Psoas muscle (tissue), 7 donors: ENCODE measurements at regions not wholly inside any gene's neighbourhood (a gene's known extent, or its start where the extent isn't known, plus 50 kb on each side); places are given as distances from the start of the nearest gene placed in this dataset.
A peak's percentile ranks its signal among the peaks of the same experiment; 100 is the strongest.

Experiments
- ATAC-seq, 4 donors: fragments of 200-7000 bp; cut with Tn5 transposase; one replicate each; pipeline ENCODE4 v1.9.1; 2020; ENCODE audit warnings: moderate library complexity in 3 of 4, mild to moderate bottlenecking in 2 of 4
- DNase-seq, 2 donors: peaks; one replicate each; pipeline ENCODE4 v3.0.0-alpha.2; 2020
- H3K27ac ChIP-seq: fragments of 200-600 bp; one replicate; pipeline ENCODE4 v1.8.0; 2022
- H3K27me3 ChIP-seq, 3 donors: fragments of 200-600 bp in 1 of 3; one replicate each; pipeline versions ENCODE4 v1.6.1 to v1.8.0; 2013 to 2022; ENCODE audit warnings: low read length in 2 of 3, mild to moderate bottlenecking in 2 of 3, moderate library complexity in 1 of 3; ENCODE audit not compliant: insufficient read depth in 3 of 3
- H3K36me3 ChIP-seq, 2 donors: fragments of 200-600 bp in 1 of 2; one replicate each; pipeline versions ENCODE4 v1.6.1 to v1.8.0; 2013 to 2022; ENCODE audit warnings: low read depth in 1 of 2, mild to moderate bottlenecking in 1 of 2, moderate library complexity in 1 of 2; ENCODE audit not compliant: insufficient read depth in 1 of 2
- H3K4me1 ChIP-seq: fragments of 200-600 bp; one replicate; pipeline ENCODE4 v1.8.0; 2022
- H3K4me3 ChIP-seq: fragments of 200-600 bp; one replicate; pipeline ENCODE4 v1.8.0; 2022; ENCODE audit warnings: mild to moderate bottlenecking
- H3K9me3 ChIP-seq: fragments of 200-600 bp; one replicate; pipeline ENCODE4 v1.8.0; 2022
- CTCF ChIP-seq: fragments of 200-600 bp; IDR thresholded peaks from one replicate; pipeline ENCODE4 v1.8.0; 2022; ENCODE audit warnings: antibody characterized with exemption
- WGBS, 3 donors: extraction: QIAGEN DNeasy Blood & Tissue Kit; methylation state at CpG; one replicate each; pipeline versions ENCODE4 v1.1.6 to v1.1.7; 2013; 5-methylcytosine and 5-hydroxymethylcytosine counted together
- intact Hi-C, 2 donors: fragments of 100-400 bp; cut with DNase I; formaldehyde crosslinking; loops; one replicate each; pipeline versions ENCODE4 v1.11.0 to v1.14.2; 2022
- donor health status: healthy with polysubstance abuse.
- donor health status: DM: no; HTN: no; CAD: no; lungs with moderate emphysema.
- donor health status: Bipolar disorder and iron deficiency.
- donor health status: healthy.
- donor health status: DM: yes; HTN: yes; CAD: no.
- donor health status: DM: no; HTN: no; CAD: no.
- donor health status: DM: yes; HTN: yes; CAD: no.

- DNase-seq (no peak), ATAC-seq (no peak)
Observed at GRCh38 chr1:81424816-81425215, 375.9 kb upstream of the ADGRL2 start.

GRCh38 chr1:81424061-81424460 is 376.7 kb upstream of the ADGRL2 start:
- intact Hi-C loops = no loop called here
- ATAC-seq (no peak), DNase-seq (no peak)
- H3K4me3 ChIP-seq = no peak overlapping the region
- H3K36me3 ChIP-seq = no peaks in the 10 kb centered on the region
- TF ChIP-seq CTCF = no peak
- H3K27ac ChIP-seq = no peak overlapping the region
- H3K4me1 ChIP-seq = no peaks in the 10 kb centered on the region
- H3K9me3 ChIP-seq = no peaks in the 10 kb centered on the region
- 13 to 18% (median 16%) methylated on average over 5 of the region's 5 CpGs for WGBS, 3 donors
- H3K27me3 ChIP-seq = no peaks in the 10 kb centered on the region

More at GRCh38 chr1:81424816-81425215, 375.9 kb upstream of the ADGRL2 start:
- Histone ChIP-seq H3K9me3 (no peaks in the 10 kb centered on the region), H3K27me3 (no peaks in the 10 kb centered on the region), H3K4me1 (no peaks in the 10 kb centered on the region), H3K36me3 (no peaks in the 10 kb centered on the region), H3K4me3 (no peak overlapping the region), H3K27ac (no peak overlapping the region)
- WGBS, 3 donors = 85 to 96% (median 90%) methylated on average over 2 of the region's 2 CpGs
- intact Hi-C loops = no loop called here
- TF ChIP-seq CTCF = no peak

GRCh38 chr1:81420760-81421159 is 380.0 kb upstream of the ADGRL2 start:
- WGBS, 3 donors = 74 to 77% (median 77%) methylated on average over 2 of the region's 2 CpGs
- TF ChIP-seq CTCF = no peak
- Histone ChIP-seq H3K4me3 (no peak overlapping the region), H3K4me1 (no peaks in the 10 kb centered on the region), H3K27ac (no peak overlapping the region), H3K9me3 (no peaks in the 10 kb centered on the region), H3K36me3 (no peaks in the 10 kb centered on the region), H3K27me3 (no peaks in the 10 kb centered on the region)
- ATAC-seq (no peak), DNase-seq (no peak)
- intact Hi-C loops = no loop called here

- no peaks in the 10 kb centered on the region for H3K4me1 ChIP-seq
- DNase-seq (peak; percentile 58 to 75), ATAC-seq (peak in 3 of 4 donors; percentile 75 to 84 (median 82))
- H3K9me3 ChIP-seq = no peaks in the 10 kb centered on the region
- intact Hi-C loops = no loop called here
- H3K27ac ChIP-seq = no peak overlapping the region
- H3K27me3 ChIP-seq = no peaks in the 10 kb centered on the region
- H3K4me3 ChIP-seq = no peak overlapping the region
- TF ChIP-seq CTCF = peak; percentile 54
- no peaks in the 10 kb centered on the region for H3K36me3 ChIP-seq
- 19 to 24% (median 22%) methylated on average over 10 of the region's 10 CpGs for whole genome bisulfite sequencing, 3 donors
Observed at GRCh38 chr1:81414488-81415015, 386.2 kb upstream of the ADGRL2 start.

GRCh38 chr1:81412954-81413353 is 387.8 kb upstream of the ADGRL2 start:
- Histone ChIP-seq H3K36me3 (no peaks in the 10 kb centered on the region), H3K9me3 (no peaks in the 10 kb centered on the region), H3K27me3 (no peaks in the 10 kb centered on the region), H3K27ac (no peak overlapping the region), H3K4me3 (no peak overlapping the region), H3K4me1 (no peaks in the 10 kb centered on the region)
- intact Hi-C loops = no loop called here
- WGBS, 3 donors = 55 to 70% (median 65%) methylated on average over 4 of the region's 4 CpGs
- DNase-seq = no peak
- no peak for ATAC-seq
- no peak for TF ChIP-seq CTCF
